B cell (primary cell): ENCODE measurements at regions not wholly inside any gene's neighbourhood (a gene's known extent, or its start where the extent isn't known, plus 50 kb on each side); places are given as distances from the start of the nearest gene placed in this dataset.

Source experiments
- ATAC-seq: fragments of 200-7000 bp; cut with Tn5 transposase; one replicate; pipeline ENCODE4 v1.10.0; 2021; ENCODE audit warnings: low read depth, mild to moderate bottlenecking, moderate number of reproducible peaks, moderate library complexity
- CTCF ChIA-PET: fragments of 350-600 bp; sonication (Branson Sonifier 250); formaldehyde crosslinking; loops from one replicate; lab custom pipeline; 2021; ENCODE audit warnings: antibody characterized with exemption, inconsistent platforms; lab: Charles Lee
- POLR2A ChIA-PET: fragments of 350-600 bp; sonication (Branson Sonifier 250); formaldehyde crosslinking; loops from one replicate; lab custom pipeline; 2021; ENCODE audit warnings: antibody characterized with exemption; lab: Charles Lee
- DNase-seq: peaks from one replicate; pipeline ENCODE4 v3.0.0; 2013
- H2AFZ ChIP-seq: 2 replicates; pipeline ENCODE4 v1.6.1; 2012; ENCODE audit warnings: mild to moderate bottlenecking, low read depth, low read length; ENCODE audit not compliant: insufficient read depth, poor library complexity, severe bottlenecking
- H3K27ac ChIP-seq, 2 donors: 1 replicate in 1 of 2; 2 replicates in 1 of 2; pipeline ENCODE4 v1.5.1; 2012 to 2013; ENCODE audit warnings: low read length in 2 of 2, mild to moderate bottlenecking in 2 of 2, moderate library complexity in 1 of 2
- H3K27me3 ChIP-seq, 4 experiments: fragments of 200-600 bp in 1 of 4; sonication (generic) in 1 of 4; replicated peaks in 1 of 4; 1 replicate in 2 of 4; 2 replicates in 2 of 4; pipeline versions ENCODE4 v1.6.1 to v1.7.0; 2013 to 2016; ENCODE audit warnings: low read length in 3 of 4, mild to moderate bottlenecking in 2 of 4, mixed read lengths in 1 of 4, moderate library complexity in 1 of 4; ENCODE audit not compliant: insufficient read depth in 4 of 4, control insufficient read depth in 3 of 4; ENCODE audit errors: control extremely low read depth in 1 of 4
- H3K36me3 ChIP-seq, 2 experiments: replicated peaks in 1 of 2; 1 replicate in 1 of 2; 2 replicates in 1 of 2; pipeline versions ENCODE4 v1.6.1 to v1.7.1; 2013; ENCODE audit warnings: low read length in 1 of 2; ENCODE audit not compliant: insufficient read depth in 2 of 2, control insufficient read depth in 1 of 2; ENCODE audit errors: control extremely low read depth in 1 of 2, extremely low read depth in 1 of 2
- H3K4me1 ChIP-seq, 2 donors: fragments of 200-600 bp in 1 of 2; sonication (generic) in 1 of 2; 1 replicate in 1 of 2; 2 replicates in 1 of 2; pipeline versions ENCODE4 v1.5.1 to v1.6.1; 2013 to 2017; ENCODE audit warnings: low read length in 2 of 2; ENCODE audit not compliant: control insufficient read depth in 2 of 2, insufficient read depth in 2 of 2
- H3K4me2 ChIP-seq: replicated peaks from 2 replicates; pipeline ENCODE3; 2012; ENCODE audit warnings: mild to moderate bottlenecking, low read depth, low read length; ENCODE audit not compliant: poor library complexity, severe bottlenecking
- H3K4me3 ChIP-seq, 5 experiments: fragments of 200-600 bp in 1 of 5; sonication (generic) in 1 of 5; 1 replicate in 3 of 5; 2 replicates in 2 of 5; pipeline versions ENCODE4 v1.5.1 to v1.7.0; 2011 to 2016; ENCODE audit warnings: low read length in 4 of 5, mild to moderate bottlenecking in 4 of 5, low read depth in 2 of 5, control low read depth in 1 of 5, moderate library complexity in 1 of 5; ENCODE audit not compliant: insufficient read depth in 1 of 5; ENCODE audit errors: control extremely low read depth in 1 of 5, extremely low read depth in 1 of 5
- H3K79me2 ChIP-seq: fragments of 200-600 bp; sonication (generic); one replicate; pipeline ENCODE4 v1.6.0; 2016; ENCODE audit warnings: low read length; ENCODE audit not compliant: control insufficient read depth, insufficient read depth
- H3K9ac ChIP-seq: fragments of 200-600 bp; sonication (generic); 2 replicates; pipeline ENCODE4 v1.6.1; 2017; ENCODE audit warnings: mild to moderate bottlenecking, low read length, moderate library complexity
- H3K9me3 ChIP-seq, 3 donors: one replicate each; pipeline versions ENCODE4 v1.6.1 to v1.7.1; 2013; ENCODE audit warnings: low read length in 2 of 3; ENCODE audit not compliant: control insufficient read depth in 2 of 3, insufficient read depth in 1 of 3; ENCODE audit errors: control extremely low read depth in 1 of 3
- H4K20me1 ChIP-seq: 2 replicates; pipeline ENCODE4 v1.6.0; 2012; ENCODE audit warnings: mild to moderate bottlenecking, low read length; ENCODE audit not compliant: insufficient read depth, control insufficient read depth, poor library complexity, severe bottlenecking
- H3K27ac Mint-ChIP-seq: one replicate; pipeline ENCODE4 v1.8.0; 2021; ENCODE audit warnings: mixed read lengths
- H3K27me3 Mint-ChIP-seq: one replicate; pipeline ENCODE4 v1.8.0; 2021; ENCODE audit warnings: mixed read lengths
- H3K4me1 Mint-ChIP-seq: one replicate; pipeline ENCODE4 v1.8.0; 2021; ENCODE audit warnings: mixed read lengths
- H3K4me3 Mint-ChIP-seq: one replicate; pipeline ENCODE4 v1.8.0; 2021; ENCODE audit warnings: mixed read lengths
- H3K9me3 Mint-ChIP-seq: one replicate; pipeline ENCODE4 v1.8.0; 2022; ENCODE audit warnings: mixed read lengths; ENCODE audit not compliant: insufficient read depth
- EZH2 ChIP-seq: IDR thresholded peaks from 2 replicates; pipeline ENCODE4 v1.6.1; 2012; ENCODE audit warnings: borderline replicate concordance, low read depth, mild to moderate bottlenecking, moderate library complexity, low read length; ENCODE audit not compliant: insufficient read depth, poor library complexity, severe bottlenecking
- WGBS: methylation state at CpG from one replicate; pipeline ENCODE4 v1.1.5; 2013; ENCODE audit warnings: missing lambda C conversion rate; ENCODE audit not compliant: insufficient coverage; 5-methylcytosine and 5-hydroxymethylcytosine counted together
- intact Hi-C: fragments of 100-400 bp; cut with micrococcal nuclease; formaldehyde crosslinking; loops from one replicate; pipeline ENCODE4 v1.10.0; 2022
- TF ChIP-seq, protein P1 (sequence below): fragments of 200-600 bp; IDR thresholded peaks from one replicate; pipeline ENCODE4 v1.8.0; 2022; ENCODE audit warnings: antibody characterized with exemption, mild to moderate bottlenecking

DNA sequence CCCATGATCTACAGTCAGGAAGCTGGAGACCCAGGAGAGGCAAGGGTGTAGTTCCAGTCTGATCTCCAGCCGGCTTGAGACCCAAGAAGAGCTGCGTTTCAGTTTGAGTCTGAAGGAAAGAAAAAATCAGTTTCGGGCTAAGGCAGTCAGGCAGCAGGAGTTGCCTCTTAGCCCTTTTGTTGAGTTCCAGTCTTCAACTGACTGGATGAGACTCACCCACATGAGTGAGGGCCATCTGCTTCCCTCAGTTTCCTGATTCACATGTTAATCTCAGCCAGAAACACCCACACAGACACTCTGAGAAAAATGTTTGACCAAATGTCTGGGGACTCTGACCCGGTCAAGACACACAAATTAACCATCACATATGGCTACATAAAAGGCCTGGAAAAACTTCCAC is 73.6 kb upstream of the ELOVL6 start:
- no peak overlapping the region for H3K4me3 Mint-ChIP-seq

DNA sequence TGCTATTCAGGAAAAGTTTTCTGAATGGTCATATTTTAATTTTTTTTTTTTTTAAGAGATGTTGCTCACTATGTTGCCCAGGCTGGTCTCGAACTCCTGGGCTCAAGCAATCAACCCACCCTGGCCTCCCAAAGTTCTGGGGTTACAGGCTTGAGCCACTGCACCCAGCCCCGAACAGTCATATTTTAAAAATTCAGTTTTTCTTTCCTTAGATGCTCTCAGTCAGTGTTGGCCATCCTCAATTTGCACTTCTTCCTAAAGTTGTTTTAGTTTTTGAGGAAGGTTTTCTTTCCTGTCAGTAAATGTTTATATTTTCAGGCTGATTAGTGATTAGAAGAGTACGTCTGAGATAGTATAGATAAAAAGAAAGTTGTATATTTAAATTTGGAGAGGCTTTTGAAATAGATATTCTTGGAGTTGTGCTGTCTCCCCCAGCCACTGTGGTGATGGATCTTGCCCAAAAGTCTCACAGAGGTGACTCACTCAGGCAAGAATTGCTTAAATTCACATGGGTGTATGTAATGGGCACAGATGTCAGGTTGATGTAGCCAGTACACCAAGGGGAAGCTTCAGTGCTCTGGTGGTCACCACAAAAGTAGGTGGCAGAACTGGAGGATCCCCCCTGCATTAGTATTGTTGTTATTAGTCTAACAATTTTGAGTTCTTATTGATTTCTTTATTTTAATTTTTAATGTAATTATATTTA is 72.2 kb upstream of the ELOVL6 start:
- TF ChIP-seq, protein P1, sequence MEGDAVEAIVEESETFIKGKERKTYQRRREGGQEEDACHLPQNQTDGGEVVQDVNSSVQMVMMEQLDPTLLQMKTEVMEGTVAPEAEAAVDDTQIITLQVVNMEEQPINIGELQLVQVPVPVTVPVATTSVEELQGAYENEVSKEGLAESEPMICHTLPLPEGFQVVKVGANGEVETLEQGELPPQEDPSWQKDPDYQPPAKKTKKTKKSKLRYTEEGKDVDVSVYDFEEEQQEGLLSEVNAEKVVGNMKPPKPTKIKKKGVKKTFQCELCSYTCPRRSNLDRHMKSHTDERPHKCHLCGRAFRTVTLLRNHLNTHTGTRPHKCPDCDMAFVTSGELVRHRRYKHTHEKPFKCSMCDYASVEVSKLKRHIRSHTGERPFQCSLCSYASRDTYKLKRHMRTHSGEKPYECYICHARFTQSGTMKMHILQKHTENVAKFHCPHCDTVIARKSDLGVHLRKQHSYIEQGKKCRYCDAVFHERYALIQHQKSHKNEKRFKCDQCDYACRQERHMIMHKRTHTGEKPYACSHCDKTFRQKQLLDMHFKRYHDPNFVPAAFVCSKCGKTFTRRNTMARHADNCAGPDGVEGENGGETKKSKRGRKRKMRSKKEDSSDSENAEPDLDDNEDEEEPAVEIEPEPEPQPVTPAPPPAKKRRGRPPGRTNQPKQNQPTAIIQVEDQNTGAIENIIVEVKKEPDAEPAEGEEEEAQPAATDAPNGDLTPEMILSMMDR, result no peak
- TF ChIP-seq EZH2, result no peak
- Mint-ChIP-seq H3K27me3 (peaks cover 3% of the 10 kb centered on the region), H3K4me3 (no peak overlapping the region), H3K4me1 (no peaks in the 10 kb centered on the region), H3K9me3 (no peaks in the 10 kb centered on the region), H3K27ac (no peak overlapping the region)
- Histone ChIP-seq H4K20me1 (no peaks in the 10 kb centered on the region), H3K36me3 (no peaks in the 10 kb centered on the region), H3K9me3 (no peaks in the 10 kb centered on the region), H3K4me1 (no peaks in the 10 kb centered on the region), H3K27me3 (no peaks in the 10 kb centered on the region), H3K4me3 (no peak overlapping the region), H3K4me2 (no peak overlapping the region), H3K79me2 (no peaks in the 10 kb centered on the region), H2AFZ (no peak overlapping the region), H3K27ac (no peak overlapping the region), H3K9ac (no peak overlapping the region)
- WGBS, result 90% methylated on average over 2 of the region's 3 CpGs
- POLR2A ChIA-PET, result no interaction called here
- ATAC-seq, result no peak
- CTCF ChIA-PET, result no interaction called here
- no peak for DNase-seq
- intact Hi-C loops, result no loop called here

More for the DNA sequence above, 73.6 kb upstream of the ELOVL6 start:
- no peaks in the 10 kb centered on the region for H3K4me1 ChIP-seq
- H3K27me3 Mint-ChIP-seq, result peaks cover 3% of the 10 kb centered on the region
- no peaks in the 10 kb centered on the region for H3K9me3 Mint-ChIP-seq
- H3K9me3 ChIP-seq, result no peaks in the 10 kb centered on the region
- no peak overlapping the region for H3K4me3 ChIP-seq
- H3K79me2 ChIP-seq, result no peaks in the 10 kb centered on the region
- TF ChIP-seq EZH2, result no peak
- TF ChIP-seq, protein P1, result no peak
- DNase-seq, result no peak
- H3K27me3 ChIP-seq, result no peaks in the 10 kb centered on the region
- H3K27ac ChIP-seq, result no peak overlapping the region
- intact Hi-C loops, result no loop called here
- no peak for ATAC-seq
- H3K27ac Mint-ChIP-seq, result no peak overlapping the region
- no peaks in the 10 kb centered on the region for H4K20me1 ChIP-seq
- no peaks in the 10 kb centered on the region for H3K36me3 ChIP-seq
- no peak overlapping the region for H3K4me2 ChIP-seq
- H3K9ac ChIP-seq, result no peak overlapping the region
- 79% methylated on average over 4 of the region's 4 CpGs for WGBS
- ChIA-PET POLR2A (no interaction called here), CTCF (no interaction called here)
- H3K4me1 Mint-ChIP-seq, result no peaks in the 10 kb centered on the region
- no peak overlapping the region for H2AFZ ChIP-seq
